HepG2 (cell line): ENCODE measurements at regions not wholly inside any gene's neighbourhood (a gene's known extent, or its start where the extent isn't known, plus 50 kb on each side); places are given as distances from the start of the nearest gene placed in this dataset.

ENCODE experiments used
- ATAC-seq: fragments of 200-7000 bp; cut with Tn5 transposase; 3 replicates; pipeline ENCODE4 v1.9.1; 2020; ENCODE audit warnings: mild to moderate bottlenecking, moderate library complexity
- BruUV-seq: library from RNA; stranded (reverse); fragments of 400-500 nt; replicated peaks from 2 replicates; lab custom pipeline; 2021; lab: Mats Ljungman, UMichigan
- CTCF ChIA-PET: fragments of 300-600 bp; formaldehyde crosslinking; extraction: SDS; loops from one replicate; lab custom pipeline; 2021; ENCODE audit warnings: low total read pairs, inconsistent platforms, low intra/inter-chr PET ratio; lab: Yijun Ruan, JAX
- POLR2A ChIA-PET: fragments of 350-600 bp; sonication (Branson Sonifier 250); formaldehyde crosslinking; loops from one replicate; lab custom pipeline; 2020; ENCODE audit warnings: antibody characterized with exemption, inconsistent platforms; lab: Yijun Ruan, JAX
- DNase-seq: peaks from one replicate; pipeline ENCODE4 v3.0.0-alpha.2; 2015; ENCODE audit warnings: low spot score
- FAIRE-seq: peaks from 3 replicates; lab custom pipeline; 2011; peaks lifted over from hg19 to GRCh38; lab: Jason Lieb, UNC
- H2AFZ ChIP-seq: one replicate; pipeline ENCODE4 v1.6.1; 2011; ENCODE audit warnings: low read length, inconsistent platforms
- H3K27ac ChIP-seq: fragments of 300-600 bp; 3 replicates; pipeline ENCODE4 v1.8.0; 2011; ENCODE audit warnings: mixed run types, mild to moderate bottlenecking, mixed read lengths, low read length, inconsistent platforms; ENCODE audit not compliant: insufficient read depth; ENCODE audit errors: extremely low read length
- H3K27me3 ChIP-seq, 2 experiments: fragments of 200-600 bp in 1 of 2; 2 replicates in 1 of 2; 3 replicates in 1 of 2; pipeline versions ENCODE4 v1.6.0 to v1.8.0; 2011; ENCODE audit warnings: low read length in 2 of 2, mild to moderate bottlenecking in 2 of 2, moderate library complexity in 2 of 2, inconsistent platforms in 1 of 2; ENCODE audit not compliant: insufficient read depth in 2 of 2, control insufficient read depth in 1 of 2
- H3K36me3 ChIP-seq, 2 experiments: fragments of 200-600 bp in 1 of 2; replicated peaks in 1 of 2; 2 replicates in 1 of 2; 3 replicates in 1 of 2; pipeline versions ENCODE4 v1.5.1 to v1.8.0; 2011; ENCODE audit warnings: low read length in 2 of 2, inconsistent platforms in 1 of 2; ENCODE audit not compliant: insufficient read depth in 2 of 2, control insufficient read depth in 1 of 2
- H3K4me1 ChIP-seq: 2 replicates; pipeline ENCODE4 v1.5.1; 2012; ENCODE audit warnings: low read length, inconsistent platforms; ENCODE audit not compliant: insufficient read depth
- H3K4me2 ChIP-seq: 2 replicates; pipeline ENCODE4 v1.6.0; 2011; ENCODE audit warnings: low read depth, low read length, inconsistent platforms
- H3K4me3 ChIP-seq, 3 experiments: fragments of 200-600 bp in 1 of 3; sonication (generic), shearing (Covaris generic) in 1 of 3; replicated peaks in 1 of 3; 2 replicates each; pipeline ENCODE4 v1.5.1; 2011 to 2016; ENCODE audit warnings: low read length in 3 of 3, inconsistent platforms in 2 of 3, low read depth in 2 of 3, mild to moderate bottlenecking in 2 of 3, control low read depth in 1 of 3, mixed read lengths in 1 of 3; ENCODE audit not compliant: insufficient read depth in 1 of 3
- H3K79me2 ChIP-seq: one replicate; pipeline ENCODE4 v1.6.1; 2011; ENCODE audit warnings: low read length, inconsistent platforms; ENCODE audit not compliant: insufficient read depth
- H3K9ac ChIP-seq: 2 replicates; pipeline ENCODE4 v1.6.0; 2011; ENCODE audit warnings: mild to moderate bottlenecking, low read depth, low read length, inconsistent platforms; ENCODE audit not compliant: insufficient read depth
- H3K9me3 ChIP-seq: 2 replicates; pipeline ENCODE4 v1.5.1; 2012; ENCODE audit warnings: mild to moderate bottlenecking, low read length
- H4K20me1 ChIP-seq: 2 replicates; pipeline ENCODE4 v1.6.0; 2011; ENCODE audit warnings: inconsistent platforms, mild to moderate bottlenecking, low read length, moderate library complexity; ENCODE audit not compliant: insufficient read depth
- CSRNP2 ChIP-seq: sonication (generic); formaldehyde crosslinking; conservative IDR thresholded peaks from 2 replicates; pipeline ENCODE4 v1.8.0; 2022; ENCODE audit warnings: low read depth, missing genetic modification reagents
- DNMT3B ChIP-seq: conservative IDR thresholded peaks from 2 replicates; pipeline ENCODE4 v1.6.1; 2016; ENCODE audit warnings: missing biosample characterization, control low read depth
- GFI1 ChIP-seq: sonication (generic); formaldehyde crosslinking; IDR thresholded peaks from 2 replicates; pipeline ENCODE4 v1.5.0; 2020; ENCODE audit warnings: missing genetic modification reagents, mild to moderate bottlenecking, borderline replicate concordance
- KMT2A ChIP-seq: sonication (generic); formaldehyde crosslinking; IDR thresholded peaks from 2 replicates; pipeline ENCODE4 v1.4.0; 2020; ENCODE audit warnings: missing genetic modification reagents
- SMC3 ChIP-seq: IDR thresholded peaks from 2 replicates; pipeline ENCODE4 v1.6.1; 2011; ENCODE audit warnings: low read length, improper control_type of control experiment
- SSRP1 ChIP-seq: IDR thresholded peaks from 2 replicates; pipeline ENCODE4 v1.6.1; 2016; ENCODE audit warnings: control low read depth
- TMF1 ChIP-seq: sonication (generic); formaldehyde crosslinking; IDR thresholded peaks from 2 replicates; pipeline ENCODE4 v1.8.1; 2022; ENCODE audit warnings: low read depth, missing genetic modification reagents
- ZBTB42 ChIP-seq: sonication (generic); formaldehyde crosslinking; IDR thresholded peaks from 2 replicates; pipeline ENCODE4 v1.5.0; 2020; ENCODE audit warnings: mild to moderate bottlenecking, missing genetic modification reagents
- ZNF138 ChIP-seq: sonication (generic); formaldehyde crosslinking; IDR thresholded peaks from 2 replicates; pipeline ENCODE4 v1.5.0; 2020; ENCODE audit warnings: mild to moderate bottlenecking, low read depth, missing genetic modification reagents
- ZNF24 ChIP-seq: fragments of 450-650 bp; IDR thresholded peaks from 2 replicates; pipeline ENCODE4 v1.6.1; 2017; ENCODE audit warnings: antibody characterized with exemption, mild to moderate bottlenecking
- ZNF747 ChIP-seq: sonication (generic); formaldehyde crosslinking; IDR thresholded peaks from 2 replicates; pipeline ENCODE4 v1.8.1; 2023; ENCODE audit warnings: missing genetic modification reagents, mild to moderate bottlenecking, borderline replicate concordance
- ZZZ3 ChIP-seq: sonication (generic); formaldehyde crosslinking; IDR thresholded peaks from 2 replicates; pipeline ENCODE4 v1.4.0; 2020; ENCODE audit warnings: missing genetic modification reagents, mild to moderate bottlenecking, borderline replicate concordance
- WGBS: methylation state at CpG from one replicate; pipeline ENCODE4 v1.1.6; 2017; ENCODE audit warnings: low lambda C conversion rate; 5-methylcytosine and 5-hydroxymethylcytosine counted together
- in situ Hi-C: cut with HindIII; loops from 2 replicates; pipeline ENCODE4 v1.10.0; 2017; ENCODE audit warnings: low pct_unique_long_range_greater_than_20kb; ENCODE audit not compliant: extremely low pct_ligation_motif_present
- intact Hi-C: fragments of 100-400 bp; cut with micrococcal nuclease; formaldehyde crosslinking; loops from one replicate; pipeline ENCODE4 v1.10.0; 2022; ENCODE audit not compliant: unreplicated experiment
- TF ChIP-seq, protein P1 (sequence below), 2 experiments: IDR thresholded peaks; 2 replicates each; pipeline ENCODE4 v1.6.1; 2011 to 2012; ENCODE audit warnings: low read length in 2 of 2, borderline replicate concordance in 1 of 2, low read depth in 1 of 2, mild to moderate bottlenecking in 1 of 2, moderate library complexity in 1 of 2

- Histone ChIP-seq H2AFZ (no peak overlapping the region), H3K27me3 (no peaks in the 10 kb centered on the region; a peak in 1 of 5 replicates), H3K27ac (no peak overlapping the region), H3K4me2 (no peak overlapping the region), H4K20me1 (no peaks in the 10 kb centered on the region), H3K36me3 (no peaks in the 10 kb centered on the region), H3K9ac (no peak overlapping the region), H3K9me3 (no peaks in the 10 kb centered on the region), H3K4me1 (no peaks in the 10 kb centered on the region), H3K4me3 (no peak overlapping the region), H3K79me2 (no peaks in the 10 kb centered on the region)
- BruUV-seq = no TSS peak
- DNase-seq (no peak), FAIRE-seq (no peak), ATAC-seq (no peak)
- ChIA-PET POLR2A (no interaction called here), CTCF (no interaction called here)
- TF ChIP-seq, protein P1, sequence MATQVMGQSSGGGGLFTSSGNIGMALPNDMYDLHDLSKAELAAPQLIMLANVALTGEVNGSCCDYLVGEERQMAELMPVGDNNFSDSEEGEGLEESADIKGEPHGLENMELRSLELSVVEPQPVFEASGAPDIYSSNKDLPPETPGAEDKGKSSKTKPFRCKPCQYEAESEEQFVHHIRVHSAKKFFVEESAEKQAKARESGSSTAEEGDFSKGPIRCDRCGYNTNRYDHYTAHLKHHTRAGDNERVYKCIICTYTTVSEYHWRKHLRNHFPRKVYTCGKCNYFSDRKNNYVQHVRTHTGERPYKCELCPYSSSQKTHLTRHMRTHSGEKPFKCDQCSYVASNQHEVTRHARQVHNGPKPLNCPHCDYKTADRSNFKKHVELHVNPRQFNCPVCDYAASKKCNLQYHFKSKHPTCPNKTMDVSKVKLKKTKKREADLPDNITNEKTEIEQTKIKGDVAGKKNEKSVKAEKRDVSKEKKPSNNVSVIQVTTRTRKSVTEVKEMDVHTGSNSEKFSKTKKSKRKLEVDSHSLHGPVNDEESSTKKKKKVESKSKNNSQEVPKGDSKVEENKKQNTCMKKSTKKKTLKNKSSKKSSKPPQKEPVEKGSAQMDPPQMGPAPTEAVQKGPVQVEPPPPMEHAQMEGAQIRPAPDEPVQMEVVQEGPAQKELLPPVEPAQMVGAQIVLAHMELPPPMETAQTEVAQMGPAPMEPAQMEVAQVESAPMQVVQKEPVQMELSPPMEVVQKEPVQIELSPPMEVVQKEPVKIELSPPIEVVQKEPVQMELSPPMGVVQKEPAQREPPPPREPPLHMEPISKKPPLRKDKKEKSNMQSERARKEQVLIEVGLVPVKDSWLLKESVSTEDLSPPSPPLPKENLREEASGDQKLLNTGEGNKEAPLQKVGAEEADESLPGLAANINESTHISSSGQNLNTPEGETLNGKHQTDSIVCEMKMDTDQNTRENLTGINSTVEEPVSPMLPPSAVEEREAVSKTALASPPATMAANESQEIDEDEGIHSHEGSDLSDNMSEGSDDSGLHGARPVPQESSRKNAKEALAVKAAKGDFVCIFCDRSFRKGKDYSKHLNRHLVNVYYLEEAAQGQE (IDR thresholded peaks at IDR 0.05; ENCODE audit: borderline replicate concordance in 1 of 2, low read depth in 1 of 2, low read length in 2 of 2) = no peak
- TF ChIP-seq SSRP1 = no peak
- intact Hi-C loops (no loop called here), in situ Hi-C loops (no loop called here)
Measured at GRCh38 chr4:104878936-104879335, 267.7 kb upstream of the TET2 start.

- Histone ChIP-seq H3K36me3 (no peaks in the 10 kb centered on the region), H3K9ac (no peak overlapping the region), H3K4me1 (no peaks in the 10 kb centered on the region), H3K4me2 (no peak overlapping the region), H4K20me1 (no peaks in the 10 kb centered on the region), H3K9me3 (no peaks in the 10 kb centered on the region), H2AFZ (no peak overlapping the region), H3K79me2 (no peaks in the 10 kb centered on the region), H3K27ac (no peak overlapping the region), H3K4me3 (no peak overlapping the region), H3K27me3 (no peaks in the 10 kb centered on the region; a peak in 1 of 5 replicates)
- BruUV-seq = no TSS peak
- 13% methylated on average over 4 of the region's 4 CpGs for WGBS
- ATAC-seq = no peak
- intact Hi-C loops (no loop called here), in situ Hi-C loops (no loop called here)
- DNase-seq = no peak
- CTCF ChIA-PET = no interaction called here
- TF ChIP-seq KMT2A (CRISPR knock-in tag) (no peak), DNMT3B (CRISPR knock-in tag) (no peak), TMF1 (CRISPR knock-in tag) (no peak), ZNF24 (no peak), ZZZ3 (CRISPR knock-in tag) (no peak), SMC3 (no peak), GFI1 (no peak), ZBTB42 (no peak), ZNF138 (CRISPR knock-in tag) (no peak), ZNF747 (CRISPR knock-in tag) (no peak), CSRNP2 (no peak)
- POLR2A ChIA-PET = no interaction called here
- no peak for FAIRE-seq
Measured at GRCh38 chr4:104879367-104879766, 267.3 kb upstream of the TET2 start.
